Esophagus squamous epithelium (tissue), 5 donors: ENCODE measurements at regions not wholly inside any gene's neighbourhood (a gene's known extent, or its start where the extent isn't known, plus 50 kb on each side); places are given as distances from the start of the nearest gene placed in this dataset.

Source experiments
- DNase-seq: peaks from one replicate; lab custom pipeline; 2025; lab: John Stamatoyannopoulos, UW
- H3K27ac ChIP-seq, 4 donors: fragments of 200-600 bp; sonication (generic); one replicate each; pipeline ENCODE4 v1.5.1; 2016 to 2019; ENCODE audit warnings: mild to moderate bottlenecking in 1 of 4
- H3K27me3 ChIP-seq, 4 donors: fragments of 200-600 bp; sonication (generic); 1 replicate in 3 of 4; 2 replicates in 1 of 4; pipeline versions ENCODE4 v1.5.1 to v1.6.0; 2017 to 2021; ENCODE audit warnings: antibody characterized with exemption in 1 of 4
- H3K36me3 ChIP-seq, 3 donors: fragments of 200-600 bp; sonication (generic); one replicate each; pipeline ENCODE4 v1.5.1; 2016 to 2019
- H3K4me1 ChIP-seq, 3 donors: fragments of 200-600 bp; sonication (generic); one replicate each; pipeline ENCODE4 v1.5.1; 2017 to 2019
- H3K4me3 ChIP-seq, 4 donors: fragments of 200-600 bp; sonication (generic); 1 replicate in 3 of 4; 2 replicates in 1 of 4; pipeline ENCODE4 v1.5.1; 2016 to 2019; ENCODE audit warnings: mild to moderate bottlenecking in 2 of 4, moderate library complexity in 1 of 4
- H3K9me3 ChIP-seq, 3 donors: fragments of 200-600 bp; sonication (generic); one replicate each; pipeline ENCODE4 v1.5.1; 2016 to 2019
- POLR2A ChIP-seq, 4 donors: fragments of 450-650 bp; IDR thresholded peaks; one replicate each; pipeline ENCODE4 v1.6.1; 2017; ENCODE audit warnings: antibody characterized with exemption in 4 of 4, mild to moderate bottlenecking in 4 of 4, moderate library complexity in 3 of 4
- WGBS, 2 donors: methylation state at CpG; one replicate each; pipeline ENCODE4 v1.1.5; 2018; 5-methylcytosine and 5-hydroxymethylcytosine counted together
- intact Hi-C: fragments of 100-400 bp; cut with DNase I; formaldehyde crosslinking; loops from one replicate; pipeline ENCODE4 v1.15.0; 2022
- TF ChIP-seq, protein P1 (sequence below), 6 experiments: fragments of 450-650 bp in 4 of 6; fragments of 200-600 bp in 2 of 6; sonication (generic) in 2 of 6; IDR thresholded peaks; one replicate each; pipeline ENCODE4 v1.5.1; 2016 to 2019; ENCODE audit warnings: antibody characterized with exemption in 6 of 6, mild to moderate bottlenecking in 4 of 6, moderate library complexity in 4 of 6
- donor health status: DM: yes; HTN: yes; CAD: no.

DNA sequence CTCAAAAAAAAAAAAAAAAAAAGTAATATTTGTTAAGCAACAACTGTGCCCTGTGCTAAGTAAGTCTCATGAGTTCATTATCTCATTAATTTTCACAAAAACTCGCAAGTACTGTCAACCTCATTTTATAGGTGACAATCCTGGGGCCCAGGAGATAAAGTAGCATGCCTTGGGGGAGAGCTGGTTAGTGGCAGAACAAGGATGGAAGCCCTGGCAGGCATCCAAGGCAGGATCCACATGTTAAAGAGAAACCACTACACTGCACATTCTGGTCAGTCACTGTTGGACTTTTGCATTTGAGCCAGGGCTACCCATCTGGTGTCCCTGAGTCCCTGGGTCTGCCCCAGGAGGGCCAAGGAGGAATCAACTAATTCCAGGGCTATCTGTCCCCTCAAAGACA is 54.6 kb downstream of the ZFP36L2 start:
- Histone ChIP-seq H3K4me3 (no peak overlapping the region), H3K27ac (peak overlapping the region in 1 of 4 donors; percentile 30), H3K27me3 (no peaks in the 10 kb centered on the region), H3K9me3 (peaks cover 0 to 13% (median 8%) of the 10 kb centered on the region in 3 donors), H3K4me1 (peaks cover 31 to 76% (median 31%) of the 10 kb centered on the region in 3 donors), H3K36me3 (no peaks in the 10 kb centered on the region)
- TF ChIP-seq, protein P1, sequence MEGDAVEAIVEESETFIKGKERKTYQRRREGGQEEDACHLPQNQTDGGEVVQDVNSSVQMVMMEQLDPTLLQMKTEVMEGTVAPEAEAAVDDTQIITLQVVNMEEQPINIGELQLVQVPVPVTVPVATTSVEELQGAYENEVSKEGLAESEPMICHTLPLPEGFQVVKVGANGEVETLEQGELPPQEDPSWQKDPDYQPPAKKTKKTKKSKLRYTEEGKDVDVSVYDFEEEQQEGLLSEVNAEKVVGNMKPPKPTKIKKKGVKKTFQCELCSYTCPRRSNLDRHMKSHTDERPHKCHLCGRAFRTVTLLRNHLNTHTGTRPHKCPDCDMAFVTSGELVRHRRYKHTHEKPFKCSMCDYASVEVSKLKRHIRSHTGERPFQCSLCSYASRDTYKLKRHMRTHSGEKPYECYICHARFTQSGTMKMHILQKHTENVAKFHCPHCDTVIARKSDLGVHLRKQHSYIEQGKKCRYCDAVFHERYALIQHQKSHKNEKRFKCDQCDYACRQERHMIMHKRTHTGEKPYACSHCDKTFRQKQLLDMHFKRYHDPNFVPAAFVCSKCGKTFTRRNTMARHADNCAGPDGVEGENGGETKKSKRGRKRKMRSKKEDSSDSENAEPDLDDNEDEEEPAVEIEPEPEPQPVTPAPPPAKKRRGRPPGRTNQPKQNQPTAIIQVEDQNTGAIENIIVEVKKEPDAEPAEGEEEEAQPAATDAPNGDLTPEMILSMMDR (IDR thresholded peaks at IDR 0.05), result no peak
- intact Hi-C loops, result no loop called here
- no peak for DNase-seq
- WGBS, 2 donors, result 68 to 73% methylated on average over 1 of the region's 1 CpG

DNA sequence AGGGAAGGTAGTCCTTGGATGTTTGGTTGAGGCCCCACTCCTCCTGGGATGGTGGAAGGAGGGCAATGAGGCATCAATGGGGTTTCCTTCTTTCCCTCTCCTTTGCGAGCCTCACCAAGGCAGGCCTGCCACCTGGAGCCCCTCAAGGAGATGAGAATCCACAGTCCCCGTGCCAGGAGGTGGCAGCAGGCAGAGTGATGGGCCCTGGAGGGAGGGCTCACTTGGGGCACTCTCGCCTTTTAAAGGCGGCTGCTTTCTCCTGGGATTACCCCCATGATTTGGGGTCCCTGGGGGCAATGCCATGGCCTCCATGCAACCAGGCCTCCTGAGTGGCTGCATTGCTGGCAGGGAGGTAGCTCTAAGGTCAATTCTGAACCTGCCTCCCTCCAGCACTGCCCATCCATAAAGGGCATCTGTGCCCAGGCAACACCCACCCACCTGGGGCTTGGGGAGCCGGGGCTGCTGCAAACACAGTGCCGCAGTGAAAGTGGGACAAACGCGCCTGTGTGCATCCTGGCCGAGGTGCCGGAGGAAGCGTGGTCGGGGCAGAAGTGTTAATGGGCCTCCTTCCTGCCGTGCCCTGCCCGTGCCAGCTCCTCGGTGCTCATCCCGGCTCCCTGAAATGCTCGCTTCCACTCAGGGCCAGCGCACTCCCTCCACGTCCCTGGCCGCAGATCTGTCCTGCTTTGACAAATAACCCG is 55.9 kb downstream of the ZFP36L2 start:
- WGBS, 2 donors, result 88 to 97% methylated on average over 7 to 17 of the region's 21 CpGs
- H3K4me1 ChIP-seq, result peaks cover 31 to 65% (median 31%) of the 10 kb centered on the region in 3 donors
- H3K27ac ChIP-seq, result peak overlapping the region; percentile 85 to 91 (median 88)
- H3K27me3 ChIP-seq, result no peaks in the 10 kb centered on the region
- intact Hi-C loops, result no loop called here
- no peak for DNase-seq
- H3K36me3 ChIP-seq, result no peaks in the 10 kb centered on the region
- no peak for TF ChIP-seq POLR2A (IDR thresholded peaks at IDR 0.05)
- TF ChIP-seq, protein P1 (IDR thresholded peaks at IDR 0.05), result no peak
- H3K9me3 ChIP-seq, result peaks cover 0 to 8% (median 8%) of the 10 kb centered on the region in 3 donors
- no peak overlapping the region for H3K4me3 ChIP-seq

DNA sequence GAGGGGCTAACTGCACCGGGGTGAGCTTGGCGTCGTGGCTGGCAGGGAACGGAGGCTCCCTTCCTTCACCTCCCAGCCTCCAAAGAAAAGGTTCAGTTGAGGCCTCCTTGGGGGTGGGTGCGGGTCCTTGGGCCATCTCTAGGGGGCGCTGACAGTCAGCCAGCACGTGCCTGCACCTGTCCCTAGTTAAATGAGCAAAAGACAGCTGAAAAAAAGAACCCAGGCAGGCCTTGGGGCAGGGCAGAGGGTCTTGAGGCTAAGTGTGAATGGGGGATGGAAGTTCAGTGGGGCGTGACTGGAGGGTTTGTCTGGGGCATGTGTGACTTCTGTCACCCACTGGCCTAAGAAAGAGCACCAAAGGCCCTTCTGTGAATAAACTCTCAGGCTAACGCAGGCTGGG is 56.4 kb downstream of the ZFP36L2 start:
- Histone ChIP-seq H3K4me3 (peak overlapping the region in 1 of 4 donors; percentile 17), H3K9me3 (peaks cover 0 to 2% (median 2%) of the 10 kb centered on the region in 3 donors), H3K4me1 (peaks cover 28 to 64% (median 31%) of the 10 kb centered on the region in 3 donors), H3K27ac (peak overlapping the region; percentile 85 to 91 (median 88)), H3K27me3 (no peaks in the 10 kb centered on the region), H3K36me3 (no peaks in the 10 kb centered on the region)
- intact Hi-C loops, result loop anchor here (10.0 kb wide), 1 partner anchor 45 kb away; no protein-coding TSS in a partner anchor
- no peak for DNase-seq
- TF ChIP-seq, protein P1 (IDR thresholded peaks at IDR 0.05), result peak in 5 of 6 experiments; percentile 49 to 78 (median 56)
- TF ChIP-seq POLR2A (IDR thresholded peaks at IDR 0.05), result no peak
- WGBS, 2 donors, result 49 to 78% methylated on average over 3 of the region's 9 CpGs

DNA sequence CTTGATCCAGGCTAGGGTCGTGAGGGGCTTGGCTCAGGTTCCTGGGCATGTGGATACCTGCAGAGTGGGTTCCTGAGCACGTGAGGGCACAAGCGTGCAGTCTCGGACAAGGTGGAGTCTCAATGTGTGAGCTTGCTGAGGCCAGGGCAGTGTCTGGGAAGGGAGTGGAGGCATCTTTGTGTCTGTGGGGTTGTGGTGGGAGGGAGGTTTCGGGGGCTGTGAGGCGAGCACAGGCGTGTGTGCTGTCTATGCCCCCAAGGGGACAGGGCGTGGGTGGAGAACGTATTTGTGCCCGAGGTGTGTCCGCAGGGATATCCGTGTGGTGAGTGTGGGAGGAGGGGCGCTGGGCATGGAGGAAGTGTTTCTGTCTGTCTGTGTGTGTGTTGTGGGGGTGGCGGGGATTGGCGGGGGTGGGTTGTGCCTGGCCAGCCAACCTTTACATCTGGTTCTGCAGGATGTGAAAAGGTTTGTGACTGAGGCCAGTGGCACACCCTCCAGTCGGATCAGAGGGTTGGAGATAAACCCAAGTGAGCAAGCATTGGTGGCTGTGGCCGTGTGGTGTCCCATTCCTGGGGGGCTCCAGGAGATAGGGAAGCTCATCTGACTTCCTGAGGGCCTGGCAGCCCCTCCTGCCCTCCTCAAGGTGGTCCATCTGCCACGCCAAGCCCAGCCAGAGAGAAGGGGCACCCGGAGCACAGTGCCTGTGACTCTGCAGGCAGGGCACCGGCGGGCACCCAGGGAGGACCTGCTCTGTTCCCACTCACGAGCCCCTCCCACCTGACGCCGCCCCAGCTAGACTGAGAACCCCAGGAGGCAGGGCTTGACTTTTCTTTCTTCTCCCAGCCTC is 57.1 kb downstream of the ZFP36L2 start:
- peak overlapping the region in 2 of 4 donors; percentile 17 to 45 for H3K4me3 ChIP-seq
- intact Hi-C loops, result loop anchor here (10.0 kb wide), 1 partner anchor 45 kb away; no protein-coding TSS in a partner anchor
- WGBS, 2 donors, result 12% methylated on average over 11 to 15 of the region's 24 CpGs

More for the DNA sequence above, 57.1 kb downstream of the ZFP36L2 start:
- Histone ChIP-seq H3K27me3 (no peaks in the 10 kb centered on the region), H3K4me1 (peaks cover 27 to 68% (median 31%) of the 10 kb centered on the region in 3 donors), H3K9me3 (no peaks in the 10 kb centered on the region), H3K27ac (peak overlapping the region; percentile 85 to 91 (median 88)), H3K36me3 (no peaks in the 10 kb centered on the region)
- peak in 1 of 4 donors; percentile 41 for TF ChIP-seq POLR2A (IDR thresholded peaks at IDR 0.05)
- TF ChIP-seq, protein P1 (IDR thresholded peaks at IDR 0.05), result no peak
- peak; percentile 51 for DNase-seq
